ENCODE measurements at regions not wholly inside any gene's neighbourhood (a gene's known extent, or its start where the extent isn't known, plus 50 kb on each side); places are given as distances from the start of the nearest gene placed in this dataset.

DNA sequence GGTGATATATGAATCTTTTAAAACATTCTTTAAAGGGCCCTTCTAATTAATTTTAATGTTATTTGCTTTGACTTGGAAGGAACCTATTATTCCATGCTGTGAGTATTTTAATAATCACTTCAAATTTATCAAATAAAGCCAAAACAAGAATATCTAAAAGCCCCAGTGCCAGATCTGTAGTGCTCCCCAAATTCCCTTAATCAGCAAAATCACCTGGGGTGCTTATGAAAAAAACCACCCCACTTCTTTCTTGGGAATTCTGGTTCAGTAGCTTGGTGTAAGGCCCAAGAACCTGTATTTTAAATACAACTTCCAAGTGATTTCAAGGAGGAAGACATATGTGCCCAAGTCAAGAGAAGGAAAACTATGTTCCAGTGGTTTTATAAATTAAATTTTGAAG, 202.4 kb upstream of the OSR1 start:
- TF ChIP-seq, protein P1, sequence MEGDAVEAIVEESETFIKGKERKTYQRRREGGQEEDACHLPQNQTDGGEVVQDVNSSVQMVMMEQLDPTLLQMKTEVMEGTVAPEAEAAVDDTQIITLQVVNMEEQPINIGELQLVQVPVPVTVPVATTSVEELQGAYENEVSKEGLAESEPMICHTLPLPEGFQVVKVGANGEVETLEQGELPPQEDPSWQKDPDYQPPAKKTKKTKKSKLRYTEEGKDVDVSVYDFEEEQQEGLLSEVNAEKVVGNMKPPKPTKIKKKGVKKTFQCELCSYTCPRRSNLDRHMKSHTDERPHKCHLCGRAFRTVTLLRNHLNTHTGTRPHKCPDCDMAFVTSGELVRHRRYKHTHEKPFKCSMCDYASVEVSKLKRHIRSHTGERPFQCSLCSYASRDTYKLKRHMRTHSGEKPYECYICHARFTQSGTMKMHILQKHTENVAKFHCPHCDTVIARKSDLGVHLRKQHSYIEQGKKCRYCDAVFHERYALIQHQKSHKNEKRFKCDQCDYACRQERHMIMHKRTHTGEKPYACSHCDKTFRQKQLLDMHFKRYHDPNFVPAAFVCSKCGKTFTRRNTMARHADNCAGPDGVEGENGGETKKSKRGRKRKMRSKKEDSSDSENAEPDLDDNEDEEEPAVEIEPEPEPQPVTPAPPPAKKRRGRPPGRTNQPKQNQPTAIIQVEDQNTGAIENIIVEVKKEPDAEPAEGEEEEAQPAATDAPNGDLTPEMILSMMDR (IDR thresholded peaks at IDR 0.05 in 2 of 3, conservative IDR thresholded peaks at IDR 0.05 in 1 of 3; ENCODE audit: control insufficient read depth in 2 of 3, extremely low read depth in 1 of 3, insufficient read depth in 1 of 3, low read depth in 3 of 3, low read length in 3 of 3) = no peak
- TF ChIP-seq TAF1 (IDR thresholded peaks at IDR 0.05; ENCODE audit: borderline replicate concordance, low read depth, low read length) (no peak), MEF2A (IDR thresholded peaks at IDR 0.05; ENCODE audit: insufficient read depth, low read depth, low read length) (no peak), POLR2A (IDR thresholded peaks at IDR 0.05; ENCODE audit: low read depth, low read length) (no peak), POLR2AphosphoS5 (IDR thresholded peaks at IDR 0.05; ENCODE audit: low read length) (no peak)
- TF ChIP-seq, protein P2, sequence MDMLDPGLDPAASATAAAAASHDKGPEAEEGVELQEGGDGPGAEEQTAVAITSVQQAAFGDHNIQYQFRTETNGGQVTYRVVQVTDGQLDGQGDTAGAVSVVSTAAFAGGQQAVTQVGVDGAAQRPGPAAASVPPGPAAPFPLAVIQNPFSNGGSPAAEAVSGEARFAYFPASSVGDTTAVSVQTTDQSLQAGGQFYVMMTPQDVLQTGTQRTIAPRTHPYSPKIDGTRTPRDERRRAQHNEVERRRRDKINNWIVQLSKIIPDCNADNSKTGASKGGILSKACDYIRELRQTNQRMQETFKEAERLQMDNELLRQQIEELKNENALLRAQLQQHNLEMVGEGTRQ (IDR thresholded peaks at IDR 0.05; ENCODE audit: borderline replicate concordance, low read depth, low read length) = no peak

Measured in GM12878 (cell line).